Common myeloid progenitor, CD34-positive (primary cell): ENCODE measurements at regions not wholly inside any gene's neighbourhood (a gene's known extent, or its start where the extent isn't known, plus 50 kb on each side); places are given as distances from the start of the nearest gene placed in this dataset.
"Not testable (repeated sequence)": the region's sequence is repeated elsewhere in the genome, so short reads cannot be mapped to it uniquely, and the experiment has no call there.

Experiments
- CTCF ChIA-PET: fragments of 350-600 bp; sonication (Branson Sonifier 250); formaldehyde crosslinking; loops from one replicate; lab custom pipeline; 2021; ENCODE audit warnings: antibody characterized with exemption; lab: Charles Lee
- POLR2A ChIA-PET: fragments of 350-600 bp; sonication (Branson Sonifier 250); formaldehyde crosslinking; loops from one replicate; lab custom pipeline; 2021; ENCODE audit warnings: antibody characterized with exemption; lab: Charles Lee
- DNase-seq, 3 donors: peaks; one replicate each; pipeline versions ENCODE4 v3.0.0 to v3.0.0-alpha.2; 2013
- H3K27ac ChIP-seq, 2 experiments: 1 replicate in 1 of 2; 2 replicates in 1 of 2; pipeline ENCODE4 v1.7.0; 2013; ENCODE audit warnings: inconsistent platforms in 2 of 2, low read length in 2 of 2, mild to moderate bottlenecking in 2 of 2, low read depth in 1 of 2, moderate library complexity in 1 of 2; ENCODE audit not compliant: severe bottlenecking in 2 of 2, insufficient read depth in 1 of 2, poor library complexity in 1 of 2
- H3K27me3 ChIP-seq, 5 experiments: replicated peaks in 2 of 5; 1 replicate in 3 of 5; 2 replicates in 2 of 5; pipeline versions ENCODE4 v1.6.1 to v1.7.0; 2013; ENCODE audit warnings: low read length in 4 of 5, mild to moderate bottlenecking in 2 of 5, moderate library complexity in 2 of 5, inconsistent platforms in 1 of 5; ENCODE audit not compliant: insufficient read depth in 5 of 5, control insufficient read depth in 4 of 5
- H3K36me3 ChIP-seq, 4 experiments: 1 replicate in 2 of 4; 2 replicates in 2 of 4; pipeline versions ENCODE4 v1.6.1 to v1.7.0; 2013; ENCODE audit warnings: low read length in 3 of 4, control low read depth in 1 of 4, mild to moderate bottlenecking in 1 of 4; ENCODE audit not compliant: control insufficient read depth in 4 of 4, insufficient read depth in 4 of 4
- H3K4me1 ChIP-seq, 4 experiments: 1 replicate in 3 of 4; 2 replicates in 1 of 4; pipeline versions ENCODE4 v1.6.1 to v1.7.1; 2013; ENCODE audit warnings: low read length in 3 of 4, mild to moderate bottlenecking in 3 of 4, control low read depth in 1 of 4, inconsistent platforms in 1 of 4, moderate library complexity in 1 of 4; ENCODE audit not compliant: control insufficient read depth in 4 of 4, insufficient read depth in 4 of 4; ENCODE audit errors: control extremely low read depth in 1 of 4
- H3K4me3 ChIP-seq, 7 experiments: 1 replicate in 4 of 7; 2 replicates in 3 of 7; pipeline versions ENCODE4 v1.5.1 to v1.7.0; 2013; ENCODE audit warnings: mild to moderate bottlenecking in 7 of 7, low read length in 6 of 7, moderate library complexity in 6 of 7, inconsistent platforms in 2 of 7, low read depth in 2 of 7, control low read depth in 1 of 7; ENCODE audit not compliant: insufficient read depth in 4 of 7, control insufficient read depth in 1 of 7; ENCODE audit errors: extremely low read depth in 1 of 7
- H3K9me3 ChIP-seq, 5 experiments: 1 replicate in 4 of 5; 2 replicates in 1 of 5; pipeline versions ENCODE4 v1.6.1 to v1.7.1; 2013; ENCODE audit warnings: low read length in 4 of 5, mild to moderate bottlenecking in 2 of 5, inconsistent platforms in 1 of 5, low read depth in 1 of 5, moderate library complexity in 1 of 5; ENCODE audit not compliant: control insufficient read depth in 4 of 5, insufficient read depth in 2 of 5; ENCODE audit errors: control extremely low read depth in 1 of 5
- WGBS: methylation state at CpG from one replicate; pipeline ENCODE4 v1.1.5; 2013; ENCODE audit not compliant: insufficient coverage; 5-methylcytosine and 5-hydroxymethylcytosine counted together

GRCh38 chr1:180749-181205 lies 270.7 kb downstream of the OR4F29 start:
- POLR2A ChIA-PET, H3K4me1 ChIP-seq, CTCF ChIA-PET, H3K27me3 ChIP-seq, H3K27ac ChIP-seq, H3K9me3 ChIP-seq, H3K36me3 ChIP-seq: not testable (repeated sequence)
- peak overlapping the region in 1 of 7 experiments; percentile 49 for H3K4me3 ChIP-seq
- no CpG with 5 or more reads among the region's 28 CpGs for WGBS
- DNase-seq, result peak in 2 of 3 donors; percentile 53 to 83

DNA sequence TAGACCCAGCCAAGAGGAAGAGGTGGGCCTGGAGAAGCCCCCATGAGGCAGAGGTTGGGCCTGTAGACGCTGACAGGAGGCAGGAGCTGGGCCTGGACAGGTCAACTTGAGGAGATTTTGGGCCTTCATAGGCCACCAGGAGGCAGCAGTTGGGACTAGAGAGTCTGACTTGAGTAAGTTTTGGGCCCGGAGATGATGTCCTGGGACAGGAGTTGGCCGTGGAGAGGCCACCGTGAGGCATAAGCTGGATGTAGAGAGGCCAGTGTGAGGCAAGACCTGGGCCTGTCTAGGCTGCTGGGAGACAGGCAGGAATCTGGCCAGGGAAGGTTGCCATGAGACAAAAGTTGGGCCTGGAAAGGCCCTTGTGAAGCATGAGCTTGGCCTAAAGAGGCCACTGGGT lies 312.6 kb downstream of the OR4F29 start:
- H3K4me1 ChIP-seq, H3K27ac ChIP-seq, POLR2A ChIA-PET, DNase-seq, CTCF ChIA-PET, H3K9me3 ChIP-seq, H3K4me3 ChIP-seq, H3K27me3 ChIP-seq, H3K36me3 ChIP-seq: not testable (repeated sequence)
- WGBS, result no CpG with 5 or more reads among the region's 4 CpGs

- no CpG with 5 or more reads among the region's 16 CpGs for WGBS
- H3K4me3 ChIP-seq, H3K4me1 ChIP-seq, H3K27me3 ChIP-seq, H3K9me3 ChIP-seq, H3K36me3 ChIP-seq, CTCF ChIA-PET, DNase-seq, H3K27ac ChIP-seq, POLR2A ChIA-PET: not testable (repeated sequence)
Observed at GRCh38 chr1:137664-138063, 313.8 kb downstream of the OR4F29 start.

DNA sequence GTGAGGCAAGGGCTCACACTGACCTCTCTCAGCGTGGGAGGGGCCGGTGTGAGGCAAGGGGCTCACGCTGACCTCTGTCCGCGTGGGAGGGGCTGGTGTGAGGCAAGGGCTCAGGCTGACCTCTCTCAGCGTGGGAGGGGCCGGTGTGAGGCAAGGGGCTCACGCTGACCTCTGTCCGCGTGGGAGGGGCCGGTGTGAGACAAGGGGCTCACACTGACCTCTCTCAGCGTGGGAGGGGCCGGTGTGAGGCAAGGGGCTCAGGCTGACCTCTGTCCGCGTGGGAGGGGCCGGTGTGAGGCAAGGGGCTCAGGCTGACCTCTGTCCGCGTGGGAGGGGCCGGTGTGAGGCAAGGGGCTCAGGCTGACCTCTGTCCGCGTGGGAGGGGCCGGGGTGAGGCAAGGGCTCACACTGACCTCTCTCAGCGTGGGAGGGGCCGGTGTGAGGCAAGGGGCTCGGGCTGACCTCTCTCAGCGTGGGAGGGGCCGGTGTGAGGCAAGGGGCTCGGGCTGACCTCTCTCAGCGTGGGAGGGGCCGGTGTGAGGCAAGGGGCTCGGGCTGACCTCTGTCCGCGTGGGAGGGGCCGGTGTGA lies 315.0 kb downstream of the OR4F29 start:
- H3K36me3 ChIP-seq, H3K4me3 ChIP-seq, H3K27ac ChIP-seq, H3K27me3 ChIP-seq, H3K9me3 ChIP-seq, H3K4me1 ChIP-seq, POLR2A ChIA-PET, CTCF ChIA-PET, DNase-seq: not testable (repeated sequence)
- 99% methylated on average over 12 of the region's 34 CpGs for WGBS

DNA sequence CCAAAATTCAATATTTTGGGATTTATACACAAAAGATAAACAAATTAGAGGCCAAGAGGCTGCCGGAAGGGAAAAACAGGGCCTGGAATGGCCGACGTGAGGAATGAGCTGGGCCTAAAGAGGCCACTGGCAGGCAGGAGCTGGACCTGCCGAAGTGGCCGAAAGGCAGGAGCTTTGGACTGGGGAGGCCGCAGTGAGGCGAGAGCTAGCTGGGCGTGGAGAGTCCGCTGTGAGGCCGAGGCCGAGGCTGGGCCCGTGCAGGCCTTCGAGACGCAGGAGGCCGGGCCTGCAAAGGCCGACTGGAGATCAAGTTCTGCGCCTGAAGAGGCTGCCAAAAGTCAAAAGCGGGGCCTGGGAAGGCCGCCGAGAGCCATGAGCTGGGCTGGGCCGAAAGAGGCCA lies 316.5 kb downstream of the OR4F29 start:
- H3K4me1 ChIP-seq, POLR2A ChIA-PET, H3K27me3 ChIP-seq, CTCF ChIA-PET, H3K27ac ChIP-seq, H3K9me3 ChIP-seq, DNase-seq, H3K4me3 ChIP-seq, H3K36me3 ChIP-seq: not testable (repeated sequence)
- 96% methylated on average over 8 of the region's 21 CpGs for WGBS

DNA sequence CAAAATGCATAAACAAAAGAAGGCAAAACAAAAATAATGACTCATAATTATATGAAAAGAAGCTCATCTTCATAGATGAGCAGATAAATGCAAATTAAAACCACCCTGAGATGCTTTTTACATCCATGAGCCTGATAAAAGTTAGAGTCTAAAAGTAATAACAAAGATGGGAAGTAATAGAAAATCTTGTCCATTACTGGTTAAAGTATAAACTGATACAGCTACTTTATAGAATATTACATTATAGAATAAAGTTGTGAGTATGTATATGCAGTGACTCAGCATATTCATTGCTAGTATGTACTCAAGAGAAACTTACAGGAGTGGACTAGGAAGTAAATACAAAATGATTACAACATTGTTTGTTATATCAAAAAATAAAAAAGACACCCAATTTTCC lies 333.0 kb downstream of the OR4F29 start:
- H3K4me1 ChIP-seq, CTCF ChIA-PET, H3K27me3 ChIP-seq, POLR2A ChIA-PET, H3K27ac ChIP-seq, DNase-seq, H3K4me3 ChIP-seq, H3K9me3 ChIP-seq, H3K36me3 ChIP-seq: not testable (repeated sequence)

- CTCF ChIA-PET, H3K9me3 ChIP-seq, H3K36me3 ChIP-seq, H3K27ac ChIP-seq, H3K27me3 ChIP-seq, DNase-seq, POLR2A ChIA-PET, H3K4me3 ChIP-seq, H3K4me1 ChIP-seq: not testable (repeated sequence)
- WGBS, result no CpG with 5 or more reads among the region's 2 CpGs
Observed at GRCh38 chr1:115534-115933, 335.9 kb downstream of the OR4F29 start.
